Erythroblast (primary cell): ENCODE measurements at regions not wholly inside any gene's neighbourhood (a gene's known extent, or its start where the extent isn't known, plus 50 kb on each side); places are given as distances from the start of the nearest gene placed in this dataset.

Experiments used
- GATA1 ChIP-seq: IDR thresholded peaks from 2 replicates; pipeline ENCODE4 v1.6.1; 2011; ENCODE audit warnings: low read depth, mild to moderate bottlenecking, control low read depth, low read length, moderate library complexity
- POLR2A ChIP-seq: IDR thresholded peaks from 2 replicates; pipeline ENCODE4 v1.6.1; 2011; ENCODE audit warnings: mild to moderate bottlenecking, low read length

- TF ChIP-seq POLR2A (no peak), GATA1 (no peak)
Observed at GRCh38 chr16:26673011-26673410, 393.7 kb upstream of the C16orf82 start.
